ENCODE measurements at regions not wholly inside any gene's neighbourhood (a gene's known extent, or its start where the extent isn't known, plus 50 kb on each side); places are given as distances from the start of the nearest gene placed in this dataset.
A peak's percentile ranks its signal among the peaks of the same experiment; 100 is the strongest.

GRCh38 chr20:63082308-63082938, 75.7 kb upstream of the BHLHE23 start (continued):
- TF ChIP-seq CTCF (CRISPR knock-in tag; IDR thresholded peaks at IDR 0.05) (0 out of 2 replicates have a peak, but pooled peaks have one; percentile 6), HOXA5 (CRISPR knock-in tag; IDR thresholded peaks at IDR 0.05) (peak; percentile 96), RCOR2 (CRISPR knock-in tag; IDR thresholded peaks at IDR 0.05) (no peak), ZNF879 (CRISPR knock-in tag; IDR thresholded peaks at IDR 0.05) (peak; percentile 29; the same call in 1 of the 2 replicates), GPBP1L1 (CRISPR knock-in tag; IDR thresholded peaks at IDR 0.05) (no peak), REPIN1 (CRISPR knock-in tag; IDR thresholded peaks at IDR 0.05; ENCODE audit: borderline replicate concordance, low read depth) (peak; percentile 85), SCMH1 (CRISPR knock-in tag; IDR thresholded peaks at IDR 0.05; ENCODE audit: borderline replicate concordance) (no peak), SKI (IDR thresholded peaks at IDR 0.05; ENCODE audit: partially characterized antibody) (no peak), ZNF784 (CRISPR knock-in tag; IDR thresholded peaks at IDR 0.05; ENCODE audit: borderline replicate concordance) (peak; percentile 85), ATF7 (IDR thresholded peaks at IDR 0.05) (no peak), ATF7 (CRISPR knock-in tag; IDR thresholded peaks at IDR 0.05) (peak; percentile 49; the same call in 1 of the 2 replicates), DZIP1 (CRISPR knock-in tag; IDR thresholded peaks at IDR 0.05) (peak; percentile 57; the same call in 1 of the 2 replicates), PRDM10 (CRISPR knock-in tag; IDR thresholded peaks at IDR 0.05; ENCODE audit: low read depth) (peak; percentile 70; the same call in 1 of the 2 replicates), ZNF264 (CRISPR knock-in tag; IDR thresholded peaks at IDR 0.05) (peak; percentile 68; the same call in 1 of the 2 replicates)

All from HepG2 (cell line).